ENCODE measurements at regions not wholly inside any gene's neighbourhood (a gene's known extent, or its start where the extent isn't known, plus 50 kb on each side); places are given as distances from the start of the nearest gene placed in this dataset.

GRCh38 chr4:4599481-4600275 lies 57.8 kb upstream of the STX18 start:
- TF ChIP-seq CTCF (IDR thresholded peaks at IDR 0.05 in 8 of 11, conservative IDR thresholded peaks at IDR 0.05 in 3 of 11), result no peak
- no peak for TF ChIP-seq POLR2AphosphoS5 (IDR thresholded peaks at IDR 0.05)
- TF ChIP-seq POLR2A (IDR thresholded peaks at IDR 0.05), result no peak
- DNase-seq, result no peak
- H3K36me3 ChIP-seq, result peaks cover 0 to 15% (median 0%) of the 10 kb centered on the region in 6 donors
- H3K27me3 ChIP-seq (replicated peaks in 1 of 7), result no peaks in the 10 kb centered on the region
- 76 to 89% (median 80%) methylated on average over 8 of the region's 8 CpGs for WGBS, 5 donors
- H3K9me3 ChIP-seq, result peaks cover 0 to 18% (median 13%) of the 10 kb centered on the region in 8 donors
- H3K4me3 ChIP-seq, result no peak overlapping the region
- no peaks in the 10 kb centered on the region for H3K4me1 ChIP-seq
- H3K27ac ChIP-seq, result no peak overlapping the region
- intact Hi-C loops (cut with DNase I; ENCODE audit: low total_unique reads), result no loop called here

DNA sequence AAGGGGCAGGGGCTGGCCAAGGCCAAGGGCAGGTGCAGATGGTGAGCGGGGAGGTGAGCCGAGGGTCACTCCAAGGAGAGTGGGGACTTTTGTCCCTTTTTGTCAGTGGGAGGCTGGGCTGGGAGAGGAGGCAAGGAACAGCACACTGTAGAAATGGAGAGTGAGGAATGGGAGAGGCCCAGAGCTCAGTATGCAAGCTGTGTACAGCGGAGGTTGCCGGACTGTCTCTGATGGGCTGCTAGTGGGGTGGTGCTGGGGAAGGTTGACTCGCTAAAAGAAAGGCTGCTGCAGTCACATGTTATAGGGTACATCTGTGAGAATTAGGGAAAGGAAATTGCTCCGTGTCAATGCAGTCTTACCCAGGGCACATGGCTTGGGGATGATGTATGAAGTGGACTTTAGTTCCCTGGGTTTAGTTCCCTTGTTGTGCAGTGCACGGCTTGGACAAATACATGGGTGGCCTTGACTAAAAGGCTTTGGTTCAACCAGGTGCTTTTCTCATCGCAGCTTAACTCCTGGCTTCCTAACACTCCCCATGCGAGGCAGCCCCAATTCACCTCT lies 57.1 kb upstream of the STX18 start:
- TF ChIP-seq CTCF (IDR thresholded peaks at IDR 0.05 in 8 of 11, conservative IDR thresholded peaks at IDR 0.05 in 3 of 11), result no peak
- no peak for TF ChIP-seq POLR2AphosphoS5 (IDR thresholded peaks at IDR 0.05)
- no peak for TF ChIP-seq POLR2A (IDR thresholded peaks at IDR 0.05)
- H3K9me3 ChIP-seq, result peaks cover 0 to 25% (median 18%) of the 10 kb centered on the region in 8 donors
- intact Hi-C loops (cut with DNase I; ENCODE audit: low total_unique reads), result no loop called here
- H3K4me3 ChIP-seq, result no peak overlapping the region
- no peaks in the 10 kb centered on the region for H3K4me1 ChIP-seq
- no peak for DNase-seq
- 81 to 94% (median 92%) methylated on average over 9 of the region's 9 CpGs for WGBS, 5 donors
- H3K27ac ChIP-seq, result no peak overlapping the region
- peaks cover 0 to 15% (median 0%) of the 10 kb centered on the region in 6 donors for H3K36me3 ChIP-seq
- no peaks in the 10 kb centered on the region for H3K27me3 ChIP-seq (replicated peaks in 1 of 7)

DNA sequence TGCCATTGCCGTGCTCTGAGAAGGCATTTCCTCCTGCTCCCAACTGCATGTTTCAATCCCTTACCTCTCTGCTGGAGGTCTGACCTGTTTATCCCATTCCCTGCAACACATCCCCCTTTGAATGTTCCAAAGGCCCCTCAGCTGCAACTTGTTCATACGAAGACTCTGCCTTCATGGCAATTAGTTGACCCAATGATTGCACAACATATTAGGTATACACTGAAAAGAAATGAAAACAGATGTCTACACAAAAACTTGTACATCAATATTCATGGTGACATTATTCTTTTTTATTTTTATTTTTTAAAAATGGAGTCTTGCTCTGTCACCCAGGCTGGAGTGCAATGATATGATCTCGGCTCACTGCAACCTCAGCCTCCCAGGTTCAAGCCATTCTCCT lies 54.9 kb upstream of the STX18 start:
- H3K4me1 ChIP-seq, result no peaks in the 10 kb centered on the region
- intact Hi-C loops (cut with DNase I; ENCODE audit: low total_unique reads), result no loop called here
- TF ChIP-seq POLR2A (IDR thresholded peaks at IDR 0.05) (no peak), POLR2AphosphoS5 (IDR thresholded peaks at IDR 0.05) (no peak), CTCF (IDR thresholded peaks at IDR 0.05 in 8 of 11, conservative IDR thresholded peaks at IDR 0.05 in 3 of 11) (no peak)
- no peak for DNase-seq
- no peak overlapping the region for H3K27ac ChIP-seq
- WGBS, 5 donors, result 90 to 97% (median 96%) methylated on average over 3 of the region's 3 CpGs
- no peaks in the 10 kb centered on the region for H3K27me3 ChIP-seq (replicated peaks in 1 of 7)
- H3K36me3 ChIP-seq, result peaks cover 0 to 15% (median 0%) of the 10 kb centered on the region in 6 donors
- H3K9me3 ChIP-seq, result peaks cover 0 to 25% (median 18%) of the 10 kb centered on the region in 8 donors
- H3K4me3 ChIP-seq, result no peak overlapping the region

DNA sequence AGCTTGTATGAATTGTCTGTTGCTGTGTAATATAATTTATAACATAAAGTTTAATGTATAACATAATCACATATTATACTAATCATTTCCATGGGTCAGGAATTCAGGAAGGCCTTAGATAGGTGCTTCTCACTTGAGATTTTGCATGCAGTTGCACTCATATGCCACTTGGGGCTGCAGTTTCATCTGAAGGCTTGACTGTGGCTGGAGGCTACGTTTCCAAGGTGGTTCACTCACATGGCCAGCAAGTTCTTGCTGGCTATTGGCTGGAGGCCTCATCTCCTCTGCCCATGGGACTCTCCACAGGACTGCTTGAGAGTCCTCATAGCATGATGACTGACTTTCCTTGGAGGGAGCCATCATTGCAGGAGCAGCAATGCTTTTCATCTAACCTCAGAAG lies 53.4 kb upstream of the STX18 start:
- Histone ChIP-seq H3K4me3 (no peak overlapping the region), H3K27ac (no peak overlapping the region), H3K9me3 (peaks cover 0 to 25% (median 18%) of the 10 kb centered on the region in 8 donors), H3K4me1 (no peaks in the 10 kb centered on the region), H3K27me3 (replicated peaks in 1 of 7) (no peaks in the 10 kb centered on the region), H3K36me3 (peaks cover 0 to 15% (median 0%) of the 10 kb centered on the region in 6 donors)
- DNase-seq, result no peak
- no peak for TF ChIP-seq POLR2AphosphoS5 (IDR thresholded peaks at IDR 0.05)
- no peak for TF ChIP-seq CTCF (IDR thresholded peaks at IDR 0.05 in 8 of 11, conservative IDR thresholded peaks at IDR 0.05 in 3 of 11)
- TF ChIP-seq POLR2A (IDR thresholded peaks at IDR 0.05), result no peak
- intact Hi-C loops (cut with DNase I; ENCODE audit: low total_unique reads), result no loop called here
- WGBS, 5 donors, result 67 to 100% (median 87%) methylated on average over 1 of the region's 1 CpG

Measured in spleen (tissue), 11 donors.